Activated T-cell treated with anti-CD3 and anti-CD28 coated beads, Interleukin-2, amount 50 U/mL, for 48 hours (primary cell): ENCODE measurements at regions not wholly inside any gene's neighbourhood (a gene's known extent, or its start where the extent isn't known, plus 50 kb on each side); places are given as distances from the start of the nearest gene placed in this dataset.

Experiments used
- DNase-seq, 2 experiments: peaks; one replicate each; pipeline ENCODE4 v3.0.0-alpha.2; 2020

DNA sequence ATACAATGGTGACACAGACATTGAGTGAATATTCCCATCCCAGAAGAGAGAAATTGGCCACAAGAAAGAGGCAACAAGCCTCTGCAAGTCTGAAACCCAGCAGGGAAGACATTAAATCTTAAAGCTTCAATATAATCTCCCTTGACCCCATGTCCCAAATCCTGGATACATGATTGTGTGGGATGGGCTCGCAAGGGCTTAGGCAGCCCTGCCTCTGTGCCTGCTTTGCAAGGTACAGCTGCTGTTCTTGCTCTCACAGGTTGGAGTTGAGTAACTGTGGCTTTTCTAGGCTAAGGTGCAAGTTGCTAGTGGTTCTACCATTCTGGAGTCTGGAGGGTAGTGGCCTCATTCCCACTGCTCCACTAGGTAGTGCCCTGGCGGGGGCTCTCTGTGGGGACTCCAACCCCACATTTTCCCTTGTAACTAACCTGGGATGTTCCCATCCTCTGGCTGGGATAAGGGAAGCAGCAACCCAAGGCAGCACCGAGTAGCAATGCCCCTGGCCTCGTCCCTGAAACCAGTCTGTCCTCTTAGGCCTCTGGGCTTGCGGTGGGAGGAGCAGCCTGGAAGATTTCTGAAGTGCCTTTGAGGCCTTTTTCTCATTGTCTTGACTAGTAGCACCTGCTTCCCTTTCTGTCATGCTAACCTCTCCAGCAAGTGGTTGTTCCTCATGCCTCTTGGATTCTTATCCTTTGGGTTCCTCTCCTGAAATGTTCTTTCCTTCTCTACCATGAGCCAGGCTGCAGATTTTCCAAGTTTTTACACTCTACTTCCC is 90.0 kb downstream of the FAM174B start:
- DNase-seq: no peak

DNA sequence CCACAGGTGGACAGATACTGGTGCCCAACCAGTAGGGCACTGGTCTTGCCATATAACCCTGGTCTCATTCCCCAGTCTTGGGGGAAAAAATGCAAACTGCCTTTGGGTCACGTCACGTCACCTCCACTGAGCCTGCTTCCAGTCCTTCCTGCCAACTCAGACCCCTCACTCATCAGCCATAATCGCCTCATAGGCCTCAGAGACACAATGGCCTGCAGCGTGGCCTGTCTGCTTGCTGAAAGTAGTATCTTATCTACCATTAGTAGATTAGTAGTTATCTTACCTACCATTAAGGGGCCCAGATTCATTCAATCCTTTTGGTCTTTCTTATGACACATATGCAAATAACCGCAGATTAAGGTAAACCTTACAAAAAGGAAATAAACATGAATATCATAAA is 93.8 kb downstream of the FAM174B start:
- DNase-seq: no peak

DNA sequence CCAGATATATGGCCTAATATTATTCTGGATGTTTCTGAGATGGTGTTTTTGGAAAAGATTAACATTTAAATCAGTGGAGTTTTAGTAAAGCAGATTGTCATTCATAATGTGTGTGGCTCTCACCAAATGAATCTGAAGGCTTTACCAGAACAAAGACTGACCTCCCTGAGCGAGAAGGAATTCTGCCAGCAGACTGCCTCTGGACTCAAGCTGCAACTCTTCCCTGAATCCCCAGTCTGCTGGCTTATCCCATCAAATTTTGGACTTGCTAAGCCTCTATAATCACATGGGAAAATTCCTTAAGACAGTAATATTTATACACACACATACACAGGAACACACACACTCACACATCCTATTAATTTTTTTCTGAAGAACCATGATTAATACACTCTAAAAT is 102.3 kb downstream of the FAM174B start:
- no peak for DNase-seq

DNA sequence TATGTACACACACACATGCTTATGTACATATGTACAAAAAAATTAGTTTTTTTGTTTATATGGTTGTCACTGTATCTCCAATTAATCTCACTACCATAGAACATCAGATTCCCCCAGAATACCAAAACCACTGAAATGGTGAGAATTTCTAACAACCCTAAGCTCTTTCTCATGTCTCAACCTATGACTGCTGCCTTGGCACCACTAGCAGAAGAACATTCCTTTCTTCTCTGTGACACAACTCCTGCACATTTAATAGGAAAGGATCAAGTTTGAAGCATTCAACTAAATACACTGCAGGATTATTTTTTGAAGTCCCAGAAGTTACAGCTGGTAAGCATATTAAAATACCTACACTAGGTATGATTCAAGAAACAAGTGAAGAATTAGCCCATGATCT is 109.6 kb downstream of the FAM174B start:
- no peak for DNase-seq

DNA sequence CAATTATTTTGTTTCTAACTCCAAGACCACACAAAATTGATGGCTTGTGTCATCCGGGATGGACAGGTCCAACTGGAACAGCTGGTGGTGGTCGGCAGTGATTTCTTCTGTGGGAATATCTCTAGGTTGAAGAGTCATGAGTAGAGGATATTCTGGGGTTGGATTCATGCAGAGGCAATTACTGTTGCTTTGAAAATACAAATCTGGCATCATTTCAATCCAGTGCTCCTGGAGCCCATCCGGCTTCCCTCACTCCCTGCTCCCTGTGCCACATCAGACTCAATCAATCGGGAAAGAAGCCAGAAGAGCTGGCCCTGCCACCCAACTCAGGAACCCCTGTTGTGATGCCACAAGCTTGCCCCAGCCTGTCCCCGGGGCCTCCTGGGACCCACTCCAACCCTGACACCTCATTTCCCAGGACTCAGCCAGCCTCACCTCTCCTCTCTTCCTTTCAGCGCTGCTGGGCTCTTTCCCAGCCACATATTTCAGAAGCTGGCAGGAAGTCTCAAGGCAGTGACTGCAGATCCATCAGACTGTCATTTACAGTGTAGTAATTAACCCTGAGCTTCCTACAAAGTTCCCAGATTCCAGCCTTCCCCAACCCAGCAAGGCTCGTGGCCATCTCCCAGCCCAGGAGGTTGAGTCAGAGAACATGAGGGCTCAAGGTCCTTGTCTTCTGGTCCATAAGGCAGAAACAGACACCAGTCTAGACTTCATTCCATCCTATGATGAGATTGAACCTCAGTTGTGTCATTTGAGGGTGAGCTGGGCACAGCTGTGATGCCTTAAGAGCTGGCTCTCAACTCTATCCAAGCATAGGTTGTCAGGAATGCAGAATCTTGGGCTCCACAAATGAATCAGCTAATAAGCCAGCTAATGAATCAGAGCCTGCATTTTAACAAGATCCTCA is 114.0 kb downstream of the FAM174B start:
- DNase-seq: no peak

DNA sequence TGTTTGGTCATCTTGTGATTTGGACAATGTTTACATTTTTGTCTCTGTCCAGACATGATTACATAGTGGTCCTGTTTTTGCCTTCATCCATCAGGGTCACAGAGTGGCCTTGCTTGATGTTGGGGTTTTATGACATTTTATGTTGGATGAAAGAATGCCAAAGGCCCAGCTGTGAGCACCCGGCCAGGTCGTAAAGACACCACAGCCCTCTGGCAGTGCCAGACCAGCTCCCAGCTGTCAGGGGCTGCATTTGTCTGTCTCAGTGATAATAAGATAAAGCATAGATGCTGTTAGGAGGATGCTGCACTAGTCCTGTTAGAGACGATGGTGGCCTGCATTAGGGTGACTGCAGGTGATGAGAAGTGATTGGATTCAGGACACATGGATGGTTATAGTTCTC is 117.5 kb downstream of the FAM174B start:
- no peak for DNase-seq

DNA sequence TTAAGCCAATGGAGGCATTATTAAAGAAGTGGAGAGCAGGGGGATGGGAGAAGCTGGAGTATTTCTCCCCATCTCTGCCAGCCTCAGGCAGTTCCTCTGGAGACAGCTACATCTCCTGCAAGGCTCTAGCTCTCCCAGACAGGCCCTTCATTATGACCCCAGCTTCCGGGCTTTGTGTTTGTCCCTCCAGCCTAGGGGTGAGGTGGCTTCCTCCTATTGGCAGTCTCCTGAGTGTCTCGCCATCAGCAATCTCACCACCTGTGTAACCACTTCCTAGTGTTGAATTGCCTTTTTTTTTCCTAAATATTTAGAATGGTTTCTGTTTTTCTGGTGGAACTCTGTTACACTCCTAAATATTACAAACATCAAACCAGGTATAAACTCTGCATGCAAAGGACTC is 122.3 kb downstream of the FAM174B start:
- no peak for DNase-seq

DNA sequence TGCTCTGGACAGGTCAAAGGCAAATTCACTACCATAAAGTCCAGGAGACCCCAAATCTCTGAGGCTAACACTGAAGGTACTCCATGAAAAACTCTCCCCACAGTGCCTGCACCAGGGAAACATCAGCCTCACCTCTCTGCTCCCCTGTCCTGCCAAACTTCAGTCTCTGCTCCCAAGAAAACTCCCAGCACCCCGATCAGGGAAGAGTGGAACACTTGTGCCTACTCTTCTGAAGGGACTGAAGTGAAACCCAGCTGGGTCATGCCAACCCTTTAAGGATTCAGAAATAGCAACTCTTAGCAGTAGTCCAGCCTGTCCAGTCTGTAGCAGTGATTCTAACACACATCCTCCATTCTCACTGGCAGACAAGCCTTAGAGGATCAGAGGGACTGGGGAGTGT is 124.2 kb downstream of the FAM174B start:
- no peak for DNase-seq

DNA sequence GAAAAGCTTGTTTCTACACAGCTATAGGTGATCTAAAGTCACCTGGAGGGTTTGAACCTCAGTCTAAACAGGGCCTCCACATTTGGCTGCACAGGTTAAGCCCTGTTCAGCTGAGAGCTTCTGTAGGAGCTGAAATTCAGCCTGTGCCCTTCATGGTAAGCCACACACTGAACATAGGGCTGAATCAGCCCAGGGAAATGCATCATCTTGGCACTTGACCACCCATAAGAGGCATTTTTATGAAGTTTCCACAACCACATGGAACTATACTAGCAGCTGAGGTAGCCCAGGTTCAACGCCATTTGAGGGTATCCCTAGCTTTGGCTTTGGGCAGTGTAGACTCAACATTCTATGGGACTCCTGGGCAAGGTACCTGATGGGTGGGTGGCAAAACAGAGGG is 126.8 kb downstream of the FAM174B start:
- no peak for DNase-seq

DNA sequence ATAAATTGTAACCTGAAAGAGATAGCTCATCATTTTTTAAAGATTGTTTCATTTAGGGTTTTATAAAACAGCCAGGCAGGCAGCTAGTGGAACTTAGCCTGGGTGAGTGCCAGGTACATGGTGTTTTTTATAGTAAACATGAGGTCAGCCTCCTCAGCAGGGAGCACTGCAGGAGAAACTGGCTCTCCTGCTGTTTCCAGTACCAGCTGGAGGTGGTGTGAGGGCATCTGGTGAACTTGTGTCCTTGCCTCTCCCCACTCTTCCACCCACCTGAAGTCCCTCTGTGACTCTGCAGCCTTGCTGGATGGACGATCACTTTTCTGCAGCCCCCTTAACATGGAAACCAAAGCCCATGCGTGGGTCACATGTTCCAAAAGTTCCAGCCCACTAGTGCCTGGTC is 128.4 kb downstream of the FAM174B start:
- no peak for DNase-seq

DNA sequence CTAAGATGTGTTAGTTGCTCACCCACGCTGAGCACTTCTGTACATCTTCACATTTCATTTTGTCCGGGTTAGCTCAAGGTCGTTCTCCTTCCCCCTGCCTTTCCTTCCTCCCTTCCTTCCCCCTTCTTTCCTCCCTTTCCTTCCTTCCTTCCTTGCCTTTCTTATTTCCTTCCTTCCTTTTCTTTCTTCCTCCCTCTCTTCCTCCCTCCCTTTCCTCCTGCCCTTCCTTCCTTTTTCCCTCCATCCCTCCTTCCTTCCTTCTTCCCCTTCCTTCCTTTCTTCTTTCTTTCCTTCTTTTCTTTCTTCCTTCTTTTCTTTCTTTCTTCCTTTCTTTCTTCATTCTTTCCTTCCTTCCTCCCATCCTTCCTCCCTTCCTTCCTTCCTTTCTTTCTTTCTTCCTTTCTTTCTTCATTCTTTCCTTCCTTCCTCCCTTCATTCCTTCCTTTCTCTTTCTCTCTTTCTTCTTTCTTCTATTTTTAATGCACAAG is 129.8 kb downstream of the FAM174B start:
- DNase-seq: no peak

DNA sequence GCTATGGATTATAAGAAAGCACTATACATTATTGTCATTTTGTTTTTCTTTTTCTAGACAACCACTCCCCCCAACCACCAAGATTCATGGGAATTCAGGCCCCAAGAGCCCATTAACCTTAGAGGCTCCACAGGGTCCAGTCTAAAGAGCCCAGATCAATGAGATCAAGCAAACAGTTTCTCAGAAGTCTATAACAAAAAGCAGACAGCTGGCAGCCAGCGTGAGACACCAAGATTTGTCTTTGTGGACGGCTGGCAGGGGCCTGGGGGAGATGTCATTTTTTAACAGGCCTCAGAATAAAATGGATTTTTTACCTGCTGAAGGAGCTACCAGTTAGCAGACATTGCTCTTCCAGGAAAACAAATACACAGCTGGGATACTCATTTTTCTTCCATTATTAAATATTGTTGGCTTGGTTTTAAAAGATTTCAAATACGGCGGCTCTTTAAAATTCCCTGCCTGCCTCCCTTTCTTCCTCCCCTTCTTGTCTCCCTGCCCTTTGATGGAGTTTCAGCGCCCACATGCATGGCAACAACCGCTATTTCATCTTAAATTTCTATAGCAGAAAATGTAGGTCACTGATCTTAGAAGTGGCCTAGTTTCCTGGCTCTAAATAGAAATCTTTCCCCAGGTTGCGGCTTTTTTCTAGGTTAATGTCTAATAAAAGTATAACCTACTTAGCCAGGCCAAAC is 130.6 kb downstream of the FAM174B start:
- DNase-seq: no peak

DNA sequence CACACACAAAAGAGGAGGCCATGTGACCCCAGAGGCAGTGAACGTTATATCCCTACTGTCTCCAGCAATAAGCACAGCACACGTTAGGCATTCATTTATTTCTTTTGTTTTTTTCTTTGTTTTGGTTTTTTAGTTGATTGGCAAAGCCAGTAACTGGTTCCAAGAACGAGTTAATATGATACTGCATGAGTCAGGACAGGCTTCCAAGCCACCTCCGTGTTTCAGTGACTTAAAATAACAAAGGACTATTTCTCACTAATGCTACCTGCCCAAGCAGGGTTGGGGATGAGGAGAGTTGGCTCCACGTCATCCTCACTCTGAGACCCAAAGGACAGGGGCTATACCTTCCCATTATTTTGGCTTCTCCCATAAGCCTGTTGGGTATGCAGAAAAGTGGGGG is 130.5 kb downstream of the ST8SIA2 start:
- DNase-seq: no peak

DNA sequence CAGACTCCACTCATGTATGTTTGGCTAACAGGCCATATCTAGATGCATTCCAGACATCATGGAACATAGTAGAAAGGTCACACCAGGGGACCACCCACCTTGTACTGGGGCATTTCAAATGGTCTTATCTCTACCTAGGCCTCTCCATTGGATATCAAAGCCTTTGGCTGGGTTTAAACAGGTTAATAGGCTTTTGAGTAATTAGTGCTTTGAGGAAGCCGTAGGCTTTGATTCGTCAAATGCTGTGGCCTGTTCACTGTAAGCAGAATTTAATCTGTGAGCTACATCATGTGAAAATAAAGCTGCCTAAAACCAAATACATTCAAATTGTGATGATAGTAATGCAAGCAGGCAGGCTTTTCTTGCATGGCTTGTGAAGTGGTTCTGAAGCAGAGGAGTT is 129.5 kb downstream of the ST8SIA2 start:
- no peak for DNase-seq

DNA sequence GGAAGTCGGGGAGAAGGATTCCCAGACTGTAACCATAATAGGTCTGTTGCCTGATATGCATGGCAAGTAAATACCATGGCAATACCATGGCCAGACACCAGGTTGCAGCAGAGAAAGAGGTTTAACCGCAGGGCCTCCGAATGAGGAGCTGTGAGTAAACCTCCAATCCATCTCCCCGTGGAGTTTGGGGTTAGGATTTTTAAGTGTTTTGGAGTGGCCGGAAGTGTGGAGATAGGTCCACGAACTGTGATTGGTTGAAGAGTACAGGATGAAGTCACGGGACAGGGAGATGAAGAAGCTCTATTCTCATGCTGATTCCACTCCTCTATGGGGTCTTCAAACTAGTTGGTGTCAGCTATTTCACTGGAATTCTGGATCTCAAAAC is 127.9 kb downstream of the ST8SIA2 start:
- DNase-seq: peak; percentile 67 to 71

DNA sequence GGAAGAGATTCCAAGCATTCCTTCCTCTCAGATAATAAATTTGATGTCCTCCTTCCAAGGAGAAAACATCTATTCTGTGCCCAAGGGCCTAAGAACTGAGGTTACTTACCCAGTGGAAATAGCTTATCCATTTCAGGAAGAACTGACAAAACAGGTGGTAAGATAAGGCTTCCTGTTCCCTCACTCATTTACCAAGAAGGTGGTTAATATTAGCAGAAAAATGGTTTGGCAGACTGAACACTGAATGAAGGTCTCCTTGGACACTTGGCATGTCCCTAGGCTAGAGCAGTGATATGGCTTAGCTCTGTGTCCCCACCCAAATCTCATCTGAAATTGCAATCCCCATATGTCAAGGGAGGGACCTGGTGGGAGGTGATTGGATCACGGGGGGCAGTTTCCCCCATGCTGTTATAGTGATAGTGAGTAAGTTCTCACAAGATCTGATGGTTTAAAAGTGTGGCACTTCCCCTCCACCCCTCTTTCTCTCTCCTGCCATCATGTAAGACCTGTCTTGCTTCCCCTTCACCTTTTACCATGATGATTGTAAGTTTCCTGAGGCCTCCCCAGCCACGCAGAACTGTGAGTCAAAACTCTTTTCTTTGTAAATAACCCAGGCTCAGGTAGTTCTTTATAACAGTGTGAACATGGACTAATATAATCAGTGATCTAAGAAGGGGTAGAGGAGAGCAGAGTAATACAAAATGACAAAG is 127.4 kb downstream of the ST8SIA2 start:
- DNase-seq: no peak

DNA sequence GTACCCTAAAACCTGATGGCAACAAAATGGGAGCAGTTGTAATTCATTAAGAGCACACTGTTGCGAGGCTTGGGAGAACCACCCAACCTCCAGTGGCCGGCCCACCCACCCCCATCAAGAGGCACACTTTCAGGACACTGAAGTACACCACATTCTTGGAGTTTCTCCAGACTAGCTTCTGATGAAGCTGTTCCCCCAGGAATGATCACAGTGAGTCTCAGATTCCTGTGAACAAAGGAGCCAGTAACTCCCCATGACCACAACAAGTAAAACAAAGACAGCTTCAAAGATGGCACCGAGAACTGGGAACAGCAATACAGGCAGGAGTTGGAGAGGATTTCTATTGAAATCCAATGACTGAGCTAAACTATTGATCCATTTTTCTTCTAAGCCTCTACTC is 126.0 kb downstream of the ST8SIA2 start:
- no peak for DNase-seq
